Liver (tissue), 8 donors: ENCODE measurements at regions not wholly inside any gene's neighbourhood (a gene's known extent, or its start where the extent isn't known, plus 50 kb on each side); places are given as distances from the start of the nearest gene placed in this dataset.

ENCODE experiments used
- DNase-seq: peaks from one replicate; pipeline ENCODE4 v3.0.0-alpha.2; 2017; ENCODE audit warnings: low spot score
- H3K27ac ChIP-seq, 2 donors: one replicate each; pipeline ENCODE4 v1.7.0; 2013; ENCODE audit warnings: inconsistent platforms in 2 of 2, low read length in 2 of 2, control low read depth in 1 of 2, low read depth in 1 of 2, mild to moderate bottlenecking in 1 of 2
- H3K27me3 ChIP-seq, 4 donors: one replicate each; pipeline versions ENCODE4 v1.6.1 to v1.7.0; 2013; ENCODE audit warnings: low read length in 3 of 4, inconsistent platforms in 1 of 4, mild to moderate bottlenecking in 1 of 4, moderate library complexity in 1 of 4; ENCODE audit not compliant: control insufficient read depth in 4 of 4, insufficient read depth in 4 of 4
- H3K36me3 ChIP-seq, 4 donors: one replicate each; pipeline versions ENCODE4 v1.6.1 to v1.7.0; 2013; ENCODE audit warnings: low read length in 3 of 4, mild to moderate bottlenecking in 3 of 4, low read depth in 1 of 4, moderate library complexity in 1 of 4; ENCODE audit not compliant: control insufficient read depth in 4 of 4, insufficient read depth in 3 of 4
- H3K4me1 ChIP-seq, 4 donors: one replicate each; pipeline versions ENCODE4 v1.6.1 to v1.7.0; 2013; ENCODE audit warnings: low read length in 3 of 4, mild to moderate bottlenecking in 3 of 4, moderate library complexity in 1 of 4; ENCODE audit not compliant: control insufficient read depth in 4 of 4, insufficient read depth in 4 of 4
- H3K4me3 ChIP-seq, 3 donors: one replicate each; pipeline versions ENCODE4 v1.6.1 to v1.7.0; 2013; ENCODE audit warnings: low read length in 3 of 3, control low read depth in 1 of 3, low read depth in 1 of 3, mild to moderate bottlenecking in 1 of 3
- H3K9ac ChIP-seq, 2 donors: one replicate each; pipeline ENCODE4 v1.7.0; 2013; ENCODE audit warnings: low read length in 2 of 2, mild to moderate bottlenecking in 2 of 2, moderate library complexity in 2 of 2, control low read depth in 1 of 2, low read depth in 1 of 2
- H3K9me3 ChIP-seq, 4 donors: one replicate each; pipeline versions ENCODE4 v1.6.1 to v1.7.0; 2013; ENCODE audit warnings: low read length in 3 of 4; ENCODE audit not compliant: control insufficient read depth in 4 of 4
- ATF3 ChIP-seq: IDR thresholded peaks from 2 replicates; pipeline ENCODE4 v1.6.1; 2016; ENCODE audit warnings: antibody characterized with exemption
- CTCF ChIP-seq: fragments of 150-350 bp; IDR thresholded peaks from 2 replicates; pipeline ENCODE4 v1.5.1; 2017; ENCODE audit warnings: improper control_type of control experiment, low read depth, low read length; ENCODE audit not compliant: missing input control
- EGR1 ChIP-seq, 2 donors: IDR thresholded peaks; 2 replicates each; pipeline ENCODE4 v1.6.1; 2016 to 2018; ENCODE audit warnings: antibody characterized with exemption in 2 of 2, low read depth in 2 of 2
- FOXA1 ChIP-seq: IDR thresholded peaks from 2 replicates; pipeline ENCODE4 v1.6.1; 2016; ENCODE audit warnings: antibody characterized with exemption
- FOXA2 ChIP-seq: IDR thresholded peaks from 2 replicates; pipeline ENCODE4 v1.6.1; 2016; ENCODE audit warnings: antibody characterized with exemption
- GABPA ChIP-seq, 2 donors: IDR thresholded peaks in 1 of 2; conservative IDR thresholded peaks in 1 of 2; 2 replicates each; pipeline ENCODE4 v1.6.1; 2016; ENCODE audit warnings: antibody characterized with exemption in 2 of 2, mild to moderate bottlenecking in 1 of 2, moderate library complexity in 1 of 2
- HNF4A ChIP-seq, 2 donors: conservative IDR thresholded peaks; 2 replicates each; pipeline ENCODE4 v1.6.1; 2016; ENCODE audit warnings: antibody characterized with exemption in 2 of 2, mild to moderate bottlenecking in 2 of 2
- HNF4G ChIP-seq: IDR thresholded peaks from 2 replicates; pipeline ENCODE4 v1.6.1; 2016; ENCODE audit warnings: antibody characterized with exemption
- JUND ChIP-seq, 2 donors: IDR thresholded peaks; 2 replicates each; pipeline ENCODE4 v1.6.1; 2016; ENCODE audit warnings: antibody characterized with exemption in 2 of 2
- NR2F2 ChIP-seq: IDR thresholded peaks from 2 replicates; pipeline ENCODE4 v1.6.1; 2016; ENCODE audit warnings: antibody characterized with exemption
- RAD21 ChIP-seq, 2 donors: IDR thresholded peaks; 2 replicates each; pipeline ENCODE4 v1.6.1; 2016; ENCODE audit warnings: antibody characterized with exemption in 2 of 2, mild to moderate bottlenecking in 2 of 2
- REST ChIP-seq: IDR thresholded peaks from 2 replicates; pipeline ENCODE4 v1.6.1; 2016; ENCODE audit warnings: antibody characterized with exemption, mild to moderate bottlenecking
- SP1 ChIP-seq: IDR thresholded peaks from 2 replicates; pipeline ENCODE4 v1.6.1; 2018; ENCODE audit warnings: antibody characterized with exemption, mild to moderate bottlenecking
- TAF1 ChIP-seq: conservative IDR thresholded peaks from 2 replicates; pipeline ENCODE4 v1.6.1; 2016; ENCODE audit warnings: antibody characterized with exemption, mild to moderate bottlenecking
- YY1 ChIP-seq: IDR thresholded peaks from 2 replicates; pipeline ENCODE4 v1.6.1; 2016; ENCODE audit warnings: antibody characterized with exemption, mild to moderate bottlenecking
- WGBS: extraction: QIAGEN DNeasy Blood & Tissue Kit; methylation state at CpG from one replicate; pipeline ENCODE4 v1.1.7; 2013; 5-methylcytosine and 5-hydroxymethylcytosine counted together
- donor health status: healthy.
- donor health status: healthy.
- donor health status: healthy.
- donor health status: healthy.
- donor health status: healthy.

GRCh38 chr10:59562126-59562525, 147.5 kb downstream of the SLC16A9 start:
- DNase-seq, result no peak
- Histone ChIP-seq H3K9ac (no peak overlapping the region), H3K4me3 (no peak overlapping the region), H3K27ac (no peak overlapping the region), H3K36me3 (no peaks in the 10 kb centered on the region), H3K27me3 (no peaks in the 10 kb centered on the region), H3K4me1 (no peaks in the 10 kb centered on the region), H3K9me3 (no peaks in the 10 kb centered on the region)
- no peak for TF ChIP-seq SP1
- no peak for TF ChIP-seq FOXA2
- no peak for TF ChIP-seq REST
- no peak for TF ChIP-seq ATF3
- TF ChIP-seq TAF1, result no peak
- no peak for TF ChIP-seq EGR1 (IDR thresholded peaks at IDR 0.05; ENCODE audit: low read depth in 2 of 2)
- no peak for TF ChIP-seq JUND (IDR thresholded peaks at IDR 0.05)
- TF ChIP-seq CTCF, result no peak
- TF ChIP-seq GABPA (IDR thresholded peaks at IDR 0.05 in 1 of 2, conservative IDR thresholded peaks at IDR 0.05 in 1 of 2), result no peak
- no peak for TF ChIP-seq RAD21 (IDR thresholded peaks at IDR 0.05)
- TF ChIP-seq YY1, result no peak
- TF ChIP-seq HNF4G, result no peak
- no peak for TF ChIP-seq FOXA1
- WGBS, result 66% methylated on average over 3 of the region's 3 CpGs

GRCh38 chr10:59561477-59562121, 148.1 kb downstream of the SLC16A9 start:
- WGBS, result 81% methylated on average over 3 of the region's 3 CpGs
- no peak overlapping the region for H3K27ac ChIP-seq
- no peaks in the 10 kb centered on the region for H3K9me3 ChIP-seq
- H3K9ac ChIP-seq, result no peak overlapping the region
- no peak for DNase-seq
- H3K27me3 ChIP-seq, result no peaks in the 10 kb centered on the region
- no peaks in the 10 kb centered on the region for H3K36me3 ChIP-seq
- no peak for TF ChIP-seq GABPA (IDR thresholded peaks at IDR 0.05 in 1 of 2, conservative IDR thresholded peaks at IDR 0.05 in 1 of 2)
- H3K4me1 ChIP-seq, result no peaks in the 10 kb centered on the region
- no peak overlapping the region for H3K4me3 ChIP-seq

GRCh38 chr10:59560990-59561389, 148.7 kb downstream of the SLC16A9 start:
- TF ChIP-seq FOXA2 (no peak), HNF4A (conservative IDR thresholded peaks at IDR 0.05) (peak in 1 of 2 donors; percentile 31), NR2F2 (peak; percentile 58)
- no peak overlapping the region for H3K27ac ChIP-seq
- no peaks in the 10 kb centered on the region for H3K4me1 ChIP-seq
- H3K4me3 ChIP-seq, result no peak overlapping the region
- H3K27me3 ChIP-seq, result no peaks in the 10 kb centered on the region
- DNase-seq, result no peak
- no peaks in the 10 kb centered on the region for H3K36me3 ChIP-seq
- no peaks in the 10 kb centered on the region for H3K9me3 ChIP-seq
- 22% methylated on average over 2 of the region's 2 CpGs for WGBS
- no peak overlapping the region for H3K9ac ChIP-seq
